ENCODE measurements at regions not wholly inside any gene's neighbourhood (a gene's known extent, or its start where the extent isn't known, plus 50 kb on each side); places are given as distances from the start of the nearest gene placed in this dataset.

DNA sequence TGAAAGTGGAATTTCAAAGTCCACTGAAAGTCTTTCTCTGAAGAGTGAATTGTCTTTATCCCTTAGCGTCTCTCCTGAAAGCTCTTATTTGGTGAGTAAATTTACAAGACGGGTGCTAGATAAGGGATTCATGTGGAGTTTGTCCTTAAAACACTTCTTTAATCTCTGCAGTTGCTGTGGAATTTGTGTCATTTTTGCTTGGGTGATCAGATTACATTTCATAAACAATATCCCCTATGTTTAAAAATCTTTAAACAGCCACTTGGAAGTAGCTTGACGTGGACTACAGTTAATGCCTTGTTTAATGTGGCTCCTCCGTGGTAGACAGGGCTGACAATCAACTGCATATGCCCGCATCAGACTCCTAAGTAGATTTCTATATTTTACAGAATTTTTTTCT is 175.4 kb upstream of the ZNF217 start:
- TF ChIP-seq, protein P1, sequence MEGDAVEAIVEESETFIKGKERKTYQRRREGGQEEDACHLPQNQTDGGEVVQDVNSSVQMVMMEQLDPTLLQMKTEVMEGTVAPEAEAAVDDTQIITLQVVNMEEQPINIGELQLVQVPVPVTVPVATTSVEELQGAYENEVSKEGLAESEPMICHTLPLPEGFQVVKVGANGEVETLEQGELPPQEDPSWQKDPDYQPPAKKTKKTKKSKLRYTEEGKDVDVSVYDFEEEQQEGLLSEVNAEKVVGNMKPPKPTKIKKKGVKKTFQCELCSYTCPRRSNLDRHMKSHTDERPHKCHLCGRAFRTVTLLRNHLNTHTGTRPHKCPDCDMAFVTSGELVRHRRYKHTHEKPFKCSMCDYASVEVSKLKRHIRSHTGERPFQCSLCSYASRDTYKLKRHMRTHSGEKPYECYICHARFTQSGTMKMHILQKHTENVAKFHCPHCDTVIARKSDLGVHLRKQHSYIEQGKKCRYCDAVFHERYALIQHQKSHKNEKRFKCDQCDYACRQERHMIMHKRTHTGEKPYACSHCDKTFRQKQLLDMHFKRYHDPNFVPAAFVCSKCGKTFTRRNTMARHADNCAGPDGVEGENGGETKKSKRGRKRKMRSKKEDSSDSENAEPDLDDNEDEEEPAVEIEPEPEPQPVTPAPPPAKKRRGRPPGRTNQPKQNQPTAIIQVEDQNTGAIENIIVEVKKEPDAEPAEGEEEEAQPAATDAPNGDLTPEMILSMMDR (IDR thresholded peaks at IDR 0.05 in 8 of 11, conservative IDR thresholded peaks at IDR 0.05 in 3 of 11) = no peak
- TF ChIP-seq POLR2AphosphoS5 (IDR thresholded peaks at IDR 0.05) (no peak), POLR2A (IDR thresholded peaks at IDR 0.05) (no peak)

Measured in spleen (tissue), 7 donors.